GM12864 (cell line): ENCODE measurements at regions not wholly inside any gene's neighbourhood (a gene's known extent, or its start where the extent isn't known, plus 50 kb on each side); places are given as distances from the start of the nearest gene placed in this dataset.

ENCODE experiments used
- DNase-seq: peaks from one replicate; pipeline ENCODE4 v3.0.0-alpha.2; 2011; ENCODE audit warnings: low read depth
- H3K4me3 ChIP-seq: 2 replicates; pipeline ENCODE4 v1.5.1; 2011; ENCODE audit warnings: mild to moderate bottlenecking, low read depth, low read length, control low read depth
- CTCF ChIP-seq: IDR thresholded peaks from 2 replicates; pipeline ENCODE4 v1.5.1; 2011; ENCODE audit warnings: low read depth, mild to moderate bottlenecking, moderate library complexity, low read length, control low read depth, inconsistent platforms; ENCODE audit errors: missing control alignments

DNA sequence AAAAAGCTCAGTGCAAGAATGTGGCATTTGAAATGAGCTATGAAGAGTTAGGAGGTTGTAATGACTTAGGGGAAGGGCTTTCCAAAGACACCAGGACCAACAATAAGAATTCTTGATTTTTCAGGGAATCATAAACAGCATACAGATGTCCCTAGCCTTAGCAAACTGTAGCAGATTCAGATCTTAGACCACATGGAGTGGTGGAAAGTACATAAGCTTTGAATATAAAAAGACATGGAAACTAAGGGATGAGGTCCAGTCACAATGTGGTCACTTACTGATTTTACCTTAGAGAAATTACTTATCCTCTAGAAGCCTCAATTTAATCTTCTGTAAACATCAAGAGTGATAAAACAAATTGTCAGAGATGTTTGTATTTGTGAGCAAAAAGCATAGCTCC lies 186.6 kb downstream of the DUSP6 start:
- no peak for DNase-seq
- TF ChIP-seq CTCF = no peak
- H3K4me3 ChIP-seq = no peak overlapping the region

DNA sequence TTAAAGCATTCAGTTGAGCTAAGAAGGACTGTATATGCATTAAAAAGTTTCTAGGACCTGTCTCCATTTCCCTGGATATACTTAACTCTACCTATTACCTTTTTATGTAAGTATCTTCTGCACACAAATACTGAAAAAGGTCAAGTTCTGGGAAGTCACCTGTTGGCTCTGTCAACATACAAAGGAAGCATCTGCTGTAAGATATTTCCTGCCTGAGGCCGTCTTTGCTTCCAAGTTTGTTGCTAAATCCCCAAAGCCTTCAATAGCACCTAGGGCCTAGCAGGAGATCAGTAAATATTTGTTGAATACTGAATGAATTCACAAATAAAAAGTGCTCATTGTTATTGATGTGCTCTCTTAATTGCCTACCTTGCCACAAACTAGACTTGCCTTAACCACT lies 188.4 kb downstream of the DUSP6 start:
- H3K4me3 ChIP-seq = no peak overlapping the region
- no peak for DNase-seq
- TF ChIP-seq CTCF = no peak

GRCh38 chr12:89162589-89163261 lies 189.6 kb downstream of the DUSP6 start:
- DNase-seq = no peak
- H3K4me3 ChIP-seq = no peak overlapping the region
- no peak for TF ChIP-seq CTCF

DNA sequence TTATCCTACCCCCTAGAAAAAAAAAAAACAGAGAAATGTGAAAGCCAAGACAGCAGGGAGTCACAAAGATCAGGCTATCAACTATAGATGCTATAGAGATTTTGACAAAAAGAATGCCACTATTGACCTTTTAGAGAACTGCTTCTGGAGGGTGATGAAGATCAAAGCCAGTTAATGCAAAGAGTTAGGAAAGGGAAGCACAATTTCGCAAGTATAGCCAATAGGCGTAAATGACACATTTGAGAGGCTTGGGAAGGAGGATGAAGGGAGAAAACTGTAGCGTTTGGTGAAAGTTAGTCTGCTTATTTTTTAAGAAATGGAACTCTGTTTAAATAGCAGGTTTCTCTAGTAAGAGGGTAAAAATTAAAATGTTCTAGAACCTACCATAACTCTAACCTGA lies 190.7 kb downstream of the DUSP6 start:
- DNase-seq = no peak
- no peak overlapping the region for H3K4me3 ChIP-seq
- TF ChIP-seq CTCF = no peak

DNA sequence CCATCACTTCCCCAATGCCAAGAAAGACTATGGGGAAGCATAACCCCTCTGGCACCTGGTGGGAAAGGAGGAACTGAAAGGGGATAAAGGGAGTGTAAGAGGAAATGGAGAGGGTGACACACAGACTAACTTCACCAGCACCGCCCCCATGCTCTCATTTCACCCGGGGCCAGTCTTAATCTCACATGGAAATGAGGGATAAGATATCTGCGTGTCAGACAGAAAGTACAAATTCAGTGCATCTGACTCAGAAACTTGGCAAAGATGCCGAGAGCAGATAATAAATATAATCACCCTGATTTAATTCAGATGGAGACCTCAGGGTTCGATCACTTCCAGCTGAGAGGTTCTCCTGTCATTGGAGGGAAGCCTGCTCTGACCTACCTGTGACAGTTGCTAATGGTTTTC lies 191.6 kb downstream of the DUSP6 start:
- no peak overlapping the region for H3K4me3 ChIP-seq
- TF ChIP-seq CTCF = no peak
- no peak for DNase-seq

DNA sequence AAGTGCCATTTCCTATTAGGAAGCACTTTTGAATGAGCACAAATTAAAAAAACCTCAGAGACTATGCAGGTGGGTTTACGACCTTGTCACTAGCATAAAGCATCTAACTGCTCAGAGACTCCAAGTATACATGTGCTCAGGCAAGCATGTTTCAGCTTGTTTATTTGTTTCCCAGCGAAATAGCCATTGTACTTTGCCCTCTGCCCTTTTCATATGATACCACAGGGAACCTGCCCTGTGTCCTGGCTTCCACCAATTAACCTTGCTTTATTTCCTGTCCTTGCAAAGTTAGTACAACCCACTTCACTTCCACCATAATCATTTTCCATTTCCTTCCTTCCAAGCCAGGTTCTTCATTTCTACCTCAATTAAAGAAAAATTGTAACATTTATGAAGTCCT lies 194.9 kb downstream of the DUSP6 start:
- no peak for DNase-seq
- H3K4me3 ChIP-seq = no peak overlapping the region

More for the DNA sequence above, 194.9 kb downstream of the DUSP6 start:
- no peak for TF ChIP-seq CTCF
